Mesenchymal stem cell (in vitro differentiated cells and primary cell): ENCODE measurements at regions not wholly inside any gene's neighbourhood (a gene's known extent, or its start where the extent isn't known, plus 50 kb on each side); places are given as distances from the start of the nearest gene placed in this dataset.

ENCODE experiments used
- DNase-seq: peaks from one replicate; pipeline ENCODE4 v3.0.0-alpha.2; 2013
- H2AFZ ChIP-seq: one replicate; pipeline ENCODE4 v1.6.1; 2013; ENCODE audit warnings: low read depth, mild to moderate bottlenecking, control low read depth, inconsistent platforms, low read length, moderate library complexity
- H2AK5ac ChIP-seq: 2 replicates; pipeline ENCODE4 v1.6.1; 2013; ENCODE audit warnings: low read length, moderate library complexity, mild to moderate bottlenecking, inconsistent platforms; ENCODE audit not compliant: severe bottlenecking
- H2BK120ac ChIP-seq: one replicate; pipeline ENCODE4 v1.6.1; 2013; ENCODE audit warnings: low read depth, mild to moderate bottlenecking, inconsistent platforms, low read length, moderate library complexity
- H2BK12ac ChIP-seq, 2 experiments: one replicate each; pipeline ENCODE4 v1.6.1; 2013; ENCODE audit warnings: inconsistent platforms in 2 of 2, low read length in 2 of 2, mild to moderate bottlenecking in 2 of 2, moderate library complexity in 2 of 2, control low read depth in 1 of 2
- H2BK15ac ChIP-seq: one replicate; pipeline ENCODE4 v1.6.1; 2013; ENCODE audit warnings: mild to moderate bottlenecking, low read depth, inconsistent platforms; ENCODE audit not compliant: poor library complexity, severe bottlenecking
- H2BK5ac ChIP-seq: 2 replicates; pipeline ENCODE4 v1.6.1; 2013; ENCODE audit warnings: low read depth, mild to moderate bottlenecking, low read length, control low read depth, inconsistent platforms; ENCODE audit not compliant: poor library complexity, severe bottlenecking
- H3K14ac ChIP-seq, 2 experiments: one replicate each; pipeline ENCODE4 v1.6.1; 2013; ENCODE audit warnings: inconsistent platforms in 2 of 2, low read length in 2 of 2, control low read depth in 1 of 2, mild to moderate bottlenecking in 1 of 2, moderate library complexity in 1 of 2
- H3K18ac ChIP-seq, 2 experiments: one replicate each; pipeline ENCODE4 v1.6.1; 2013; ENCODE audit warnings: inconsistent platforms in 2 of 2, low read length in 2 of 2, control low read depth in 1 of 2, low read depth in 1 of 2, mild to moderate bottlenecking in 1 of 2
- H3K23ac ChIP-seq, 2 experiments: one replicate each; pipeline ENCODE4 v1.6.1; 2013; ENCODE audit warnings: inconsistent platforms in 2 of 2, low read length in 2 of 2, mild to moderate bottlenecking in 2 of 2, moderate library complexity in 2 of 2, control low read depth in 1 of 2
- H3K27ac ChIP-seq: 2 replicates; pipeline ENCODE4 v1.5.1; 2013; ENCODE audit warnings: mild to moderate bottlenecking, moderate library complexity, low read length, control low read depth, inconsistent platforms; ENCODE audit not compliant: poor library complexity, severe bottlenecking
- H3K27me3 ChIP-seq, 2 experiments: 2 replicates each; pipeline versions ENCODE4 v1.6.1 to v1.7.0; 2013; ENCODE audit warnings: low read length in 2 of 2, mild to moderate bottlenecking in 2 of 2, moderate library complexity in 2 of 2, control low read depth in 1 of 2, inconsistent platforms in 1 of 2; ENCODE audit not compliant: control insufficient read depth in 1 of 2, insufficient read depth in 1 of 2
- H3K36me3 ChIP-seq, 2 experiments: 2 replicates each; pipeline versions ENCODE4 v1.6.1 to v1.7.0; 2013; ENCODE audit warnings: low read length in 2 of 2, control low read depth in 1 of 2, inconsistent platforms in 1 of 2, low read depth in 1 of 2, mild to moderate bottlenecking in 1 of 2; ENCODE audit not compliant: insufficient read depth in 2 of 2, control insufficient read depth in 1 of 2
- H3K4ac ChIP-seq, 2 experiments: one replicate each; pipeline ENCODE4 v1.6.1; 2013; ENCODE audit warnings: inconsistent platforms in 2 of 2, low read length in 2 of 2, mild to moderate bottlenecking in 2 of 2, moderate library complexity in 2 of 2, control low read depth in 1 of 2, low read depth in 1 of 2
- H3K4me1 ChIP-seq: 2 replicates; pipeline ENCODE4 v1.6.1; 2013; ENCODE audit warnings: low read depth, low read length, control low read depth; ENCODE audit not compliant: control insufficient read depth, insufficient read depth
- H3K4me2 ChIP-seq: 2 replicates; pipeline ENCODE4 v1.6.1; 2013; ENCODE audit warnings: low read length, mild to moderate bottlenecking, inconsistent platforms; ENCODE audit not compliant: poor library complexity, severe bottlenecking
- H3K4me3 ChIP-seq, 2 experiments: 2 replicates each; pipeline versions ENCODE4 v1.5.1 to v1.7.0; 2013; ENCODE audit warnings: low read length in 2 of 2, mild to moderate bottlenecking in 2 of 2, control low read depth in 1 of 2, low read depth in 1 of 2; ENCODE audit not compliant: insufficient read depth in 1 of 2
- H3K79me1 ChIP-seq: replicated peaks from 2 replicates; pipeline ENCODE4 v1.6.1; 2013; ENCODE audit warnings: mild to moderate bottlenecking, control low read depth, low read length, inconsistent platforms; ENCODE audit not compliant: poor library complexity, severe bottlenecking
- H3K9ac ChIP-seq: 2 replicates; pipeline ENCODE4 v1.7.0; 2013; ENCODE audit warnings: mild to moderate bottlenecking, low read length, moderate library complexity
- H3K9me3 ChIP-seq: 2 replicates; pipeline ENCODE4 v1.7.0; 2013; ENCODE audit warnings: mild to moderate bottlenecking, low read length; ENCODE audit not compliant: control insufficient read depth
- H4K8ac ChIP-seq: one replicate; pipeline ENCODE4 v1.6.1; 2013; ENCODE audit warnings: inconsistent platforms, mild to moderate bottlenecking, low read length, moderate library complexity
- H4K91ac ChIP-seq: one replicate; pipeline ENCODE4 v1.6.1; 2013; ENCODE audit warnings: mild to moderate bottlenecking, low read length, inconsistent platforms
- WGBS: methylation state at CpG from one replicate; pipeline ENCODE4 v1.1.7; 2013; ENCODE audit warnings: mixed read lengths; 5-methylcytosine and 5-hydroxymethylcytosine counted together

GRCh38 chr5:109563189-109563588 is 126.5 kb upstream of the MAN2A1 start:
- Histone ChIP-seq H3K79me1 (no peaks in the 10 kb centered on the region), H3K27ac (no peak overlapping the region), H3K4me3 (no peak overlapping the region), H2BK15ac (no peak overlapping the region), H3K9me3 (no peaks in the 10 kb centered on the region), H2BK5ac (no peak overlapping the region), H3K27me3 (no peaks in the 10 kb centered on the region), H2AK5ac (no peak overlapping the region), H3K4me1 (no peaks in the 10 kb centered on the region), H3K14ac (no peak overlapping the region), H3K9ac (no peak overlapping the region), H3K23ac (no peak overlapping the region), H4K91ac (no peak overlapping the region), H3K18ac (no peak overlapping the region), H3K4ac (no peak overlapping the region), H3K4me2 (no peak overlapping the region), H4K8ac (no peak overlapping the region), H2BK120ac (no peak overlapping the region), H2AFZ (no peak overlapping the region), H2BK12ac (no peak overlapping the region), H3K36me3 (no peaks in the 10 kb centered on the region)
- no peak for DNase-seq
- no CpG with 5 or more reads among the region's 1 CpG for WGBS

- no peak for DNase-seq
- no peaks in the 10 kb centered on the region for H3K36me3 ChIP-seq
These were observed 127.3 kb upstream of the MAN2A1 start for GRCh38 chr5:109562441-109562840.

GRCh38 chr5:109561447-109561846 is 128.3 kb upstream of the MAN2A1 start:
- Histone ChIP-seq H3K9ac (no peak overlapping the region), H2BK12ac (no peak overlapping the region), H2AFZ (no peak overlapping the region), H3K36me3 (no peaks in the 10 kb centered on the region), H3K14ac (no peak overlapping the region), H2BK120ac (no peak overlapping the region), H4K8ac (no peak overlapping the region), H2AK5ac (no peak overlapping the region), H3K27me3 (no peaks in the 10 kb centered on the region), H3K4me2 (no peak overlapping the region), H3K23ac (no peak overlapping the region), H4K91ac (no peak overlapping the region), H3K4me1 (no peaks in the 10 kb centered on the region), H3K18ac (no peak overlapping the region), H3K9me3 (no peaks in the 10 kb centered on the region), H2BK5ac (no peak overlapping the region), H3K4ac (no peak overlapping the region), H3K4me3 (no peak overlapping the region), H3K27ac (no peak overlapping the region), H2BK15ac (no peak overlapping the region), H3K79me1 (no peaks in the 10 kb centered on the region)
- no peak for DNase-seq

More at GRCh38 chr5:109562441-109562840, 127.3 kb upstream of the MAN2A1 start:
- no peak overlapping the region for H2AFZ ChIP-seq
- H4K8ac ChIP-seq = no peak overlapping the region
- no peak overlapping the region for H3K18ac ChIP-seq
- no peak overlapping the region for H4K91ac ChIP-seq
- no peak overlapping the region for H2BK12ac ChIP-seq
- no peaks in the 10 kb centered on the region for H3K79me1 ChIP-seq
- H2BK15ac ChIP-seq = no peak overlapping the region
- H3K27ac ChIP-seq = no peak overlapping the region
- H3K9me3 ChIP-seq = no peaks in the 10 kb centered on the region
- no peaks in the 10 kb centered on the region for H3K4me1 ChIP-seq
- no peak overlapping the region for H2BK5ac ChIP-seq
- no peak overlapping the region for H2AK5ac ChIP-seq
- H3K4me3 ChIP-seq = no peak overlapping the region
- no peak overlapping the region for H3K14ac ChIP-seq
- H3K9ac ChIP-seq = no peak overlapping the region
- 95% methylated on average over 2 of the region's 3 CpGs for WGBS
- no peak overlapping the region for H3K4me2 ChIP-seq
- no peak overlapping the region for H2BK120ac ChIP-seq
- H3K27me3 ChIP-seq = no peaks in the 10 kb centered on the region
- no peak overlapping the region for H3K4ac ChIP-seq
- no peak overlapping the region for H3K23ac ChIP-seq

- no peaks in the 10 kb centered on the region for H3K4me1 ChIP-seq
- no peak overlapping the region for H3K9ac ChIP-seq
- no peak overlapping the region for H3K4me3 ChIP-seq
- H3K4me2 ChIP-seq = no peak overlapping the region
- H3K18ac ChIP-seq = no peak overlapping the region
- WGBS = 87% methylated on average over 7 of the region's 7 CpGs
- H3K36me3 ChIP-seq = no peaks in the 10 kb centered on the region
- no peak overlapping the region for H3K14ac ChIP-seq
- no peak overlapping the region for H2AK5ac ChIP-seq
- H2BK5ac ChIP-seq = no peak overlapping the region
- no peak overlapping the region for H2BK12ac ChIP-seq
- H3K27me3 ChIP-seq = no peaks in the 10 kb centered on the region
- no peak overlapping the region for H4K91ac ChIP-seq
- no peak overlapping the region for H3K23ac ChIP-seq
- no peak overlapping the region for H2BK120ac ChIP-seq
- no peak overlapping the region for H2AFZ ChIP-seq
- no peaks in the 10 kb centered on the region for H3K79me1 ChIP-seq
- no peak overlapping the region for H2BK15ac ChIP-seq
- H4K8ac ChIP-seq = no peak overlapping the region
- DNase-seq = no peak
- no peak overlapping the region for H3K27ac ChIP-seq
- H3K4ac ChIP-seq = no peak overlapping the region
- no peaks in the 10 kb centered on the region for H3K9me3 ChIP-seq
These were observed 129.2 kb upstream of the MAN2A1 start for GRCh38 chr5:109560554-109560953.
